Lower leg skin (tissue), 4 donors: ENCODE measurements at regions not wholly inside any gene's neighbourhood (a gene's known extent, or its start where the extent isn't known, plus 50 kb on each side); places are given as distances from the start of the nearest gene placed in this dataset.

Experiments
- DNase-seq, 2 donors: peaks; one replicate each; pipeline ENCODE4 v3.0.0-alpha.2; 2019; ENCODE audit warnings: low spot score in 2 of 2
- H3K4me3 ChIP-seq: fragments of 200-600 bp; sonication (generic); 2 replicates; pipeline ENCODE4 v1.5.1; 2017; ENCODE audit warnings: mild to moderate bottlenecking, low read depth; ENCODE audit not compliant: poor library complexity, severe bottlenecking
- POLR2A ChIP-seq, 2 donors: fragments of 450-650 bp; IDR thresholded peaks; one replicate each; pipeline ENCODE4 v1.6.1; 2016 to 2017; ENCODE audit warnings: antibody characterized with exemption in 2 of 2, mild to moderate bottlenecking in 1 of 2, moderate library complexity in 1 of 2
- WGBS, 2 donors: methylation state at CpG; one replicate each; pipeline ENCODE4 v1.1.5; 2018; 5-methylcytosine and 5-hydroxymethylcytosine counted together
- intact Hi-C: fragments of 100-400 bp; cut with DNase I; formaldehyde crosslinking; loops from one replicate; pipeline ENCODE4 v1.15.0; 2023; ENCODE audit warnings: low total_unique reads
- TF ChIP-seq, protein P1 (sequence below), 3 donors: fragments of 450-650 bp; IDR thresholded peaks; one replicate each; pipeline ENCODE4 v1.5.1; 2016; ENCODE audit warnings: antibody characterized with exemption in 3 of 3, mild to moderate bottlenecking in 3 of 3, moderate library complexity in 2 of 3

DNA sequence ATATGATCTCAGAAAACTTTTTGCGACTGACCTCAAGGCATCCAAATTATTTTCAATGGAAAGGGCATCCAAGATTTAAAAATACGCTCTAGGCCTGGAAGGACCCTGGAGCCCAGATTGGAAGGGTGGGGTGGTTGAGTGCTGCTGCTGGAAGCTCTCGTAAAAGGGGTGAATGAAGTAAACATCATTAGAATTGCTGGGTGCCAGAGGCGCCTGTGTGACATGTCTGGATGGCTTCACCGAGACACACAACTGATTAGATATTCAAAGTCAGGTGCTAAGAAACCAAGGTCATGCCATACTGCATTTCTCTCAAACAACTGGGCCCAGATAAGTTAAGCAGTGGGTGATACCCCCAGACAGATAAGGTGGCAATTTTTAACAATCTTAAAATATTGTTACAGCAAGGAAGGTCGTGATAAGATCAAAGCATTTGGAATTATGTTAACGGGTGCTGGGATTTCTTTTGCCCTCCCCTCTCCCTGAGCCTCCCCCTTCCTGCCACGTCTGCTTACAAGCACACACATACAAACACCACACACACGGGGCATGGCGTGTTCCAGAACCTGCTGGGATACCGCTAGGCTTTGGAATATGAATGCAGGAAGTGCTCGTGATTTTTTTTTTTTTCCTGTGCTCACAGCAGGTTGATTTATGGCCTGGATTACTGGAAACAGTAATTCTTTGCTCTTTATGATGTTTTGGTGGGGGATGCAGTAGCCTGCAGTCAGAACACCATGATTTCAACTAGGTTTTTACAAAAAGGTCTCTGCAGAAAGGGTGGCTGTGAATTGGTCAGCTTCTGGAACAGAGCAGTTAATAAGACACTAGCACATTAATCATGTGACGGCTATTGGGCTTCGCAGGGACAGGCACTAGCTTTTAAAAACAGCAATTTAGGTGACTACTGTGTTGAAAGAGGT is 551.2 kb downstream of the QKI start:
- TF ChIP-seq, protein P1, sequence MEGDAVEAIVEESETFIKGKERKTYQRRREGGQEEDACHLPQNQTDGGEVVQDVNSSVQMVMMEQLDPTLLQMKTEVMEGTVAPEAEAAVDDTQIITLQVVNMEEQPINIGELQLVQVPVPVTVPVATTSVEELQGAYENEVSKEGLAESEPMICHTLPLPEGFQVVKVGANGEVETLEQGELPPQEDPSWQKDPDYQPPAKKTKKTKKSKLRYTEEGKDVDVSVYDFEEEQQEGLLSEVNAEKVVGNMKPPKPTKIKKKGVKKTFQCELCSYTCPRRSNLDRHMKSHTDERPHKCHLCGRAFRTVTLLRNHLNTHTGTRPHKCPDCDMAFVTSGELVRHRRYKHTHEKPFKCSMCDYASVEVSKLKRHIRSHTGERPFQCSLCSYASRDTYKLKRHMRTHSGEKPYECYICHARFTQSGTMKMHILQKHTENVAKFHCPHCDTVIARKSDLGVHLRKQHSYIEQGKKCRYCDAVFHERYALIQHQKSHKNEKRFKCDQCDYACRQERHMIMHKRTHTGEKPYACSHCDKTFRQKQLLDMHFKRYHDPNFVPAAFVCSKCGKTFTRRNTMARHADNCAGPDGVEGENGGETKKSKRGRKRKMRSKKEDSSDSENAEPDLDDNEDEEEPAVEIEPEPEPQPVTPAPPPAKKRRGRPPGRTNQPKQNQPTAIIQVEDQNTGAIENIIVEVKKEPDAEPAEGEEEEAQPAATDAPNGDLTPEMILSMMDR (IDR thresholded peaks at IDR 0.05), result no peak
- no peak for TF ChIP-seq POLR2A (IDR thresholded peaks at IDR 0.05)
- 55 to 58% methylated on average over 14 of the region's 14 CpGs for WGBS, 2 donors
- intact Hi-C loops, result no loop called here
- DNase-seq, result no peak
- H3K4me3 ChIP-seq, result no peak overlapping the region

DNA sequence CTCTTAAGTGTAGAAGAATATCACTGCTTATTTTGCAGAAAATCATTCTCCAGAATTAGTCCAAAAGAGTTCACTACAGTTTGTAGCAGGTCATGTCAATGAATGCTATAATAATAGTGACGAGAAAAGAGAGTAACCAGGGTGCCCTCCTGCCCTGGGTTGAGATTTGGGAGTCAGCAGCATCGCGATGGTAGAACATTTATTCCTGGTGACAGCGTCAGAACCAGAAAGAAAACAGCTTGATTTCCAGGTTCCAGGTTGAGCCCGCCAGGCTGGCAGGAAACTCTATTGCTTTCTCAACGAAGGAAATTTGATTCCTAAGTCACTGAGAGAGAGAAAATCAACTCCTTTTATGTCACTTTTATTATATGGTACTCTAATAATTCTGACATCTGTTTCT is 550.3 kb downstream of the QKI start:
- 73 to 79% methylated on average over 6 of the region's 6 CpGs for WGBS, 2 donors
- H3K4me3 ChIP-seq, result no peak overlapping the region
- intact Hi-C loops, result no loop called here
- DNase-seq, result no peak
- TF ChIP-seq, protein P1 (IDR thresholded peaks at IDR 0.05), result no peak
- TF ChIP-seq POLR2A (IDR thresholded peaks at IDR 0.05), result no peak

DNA sequence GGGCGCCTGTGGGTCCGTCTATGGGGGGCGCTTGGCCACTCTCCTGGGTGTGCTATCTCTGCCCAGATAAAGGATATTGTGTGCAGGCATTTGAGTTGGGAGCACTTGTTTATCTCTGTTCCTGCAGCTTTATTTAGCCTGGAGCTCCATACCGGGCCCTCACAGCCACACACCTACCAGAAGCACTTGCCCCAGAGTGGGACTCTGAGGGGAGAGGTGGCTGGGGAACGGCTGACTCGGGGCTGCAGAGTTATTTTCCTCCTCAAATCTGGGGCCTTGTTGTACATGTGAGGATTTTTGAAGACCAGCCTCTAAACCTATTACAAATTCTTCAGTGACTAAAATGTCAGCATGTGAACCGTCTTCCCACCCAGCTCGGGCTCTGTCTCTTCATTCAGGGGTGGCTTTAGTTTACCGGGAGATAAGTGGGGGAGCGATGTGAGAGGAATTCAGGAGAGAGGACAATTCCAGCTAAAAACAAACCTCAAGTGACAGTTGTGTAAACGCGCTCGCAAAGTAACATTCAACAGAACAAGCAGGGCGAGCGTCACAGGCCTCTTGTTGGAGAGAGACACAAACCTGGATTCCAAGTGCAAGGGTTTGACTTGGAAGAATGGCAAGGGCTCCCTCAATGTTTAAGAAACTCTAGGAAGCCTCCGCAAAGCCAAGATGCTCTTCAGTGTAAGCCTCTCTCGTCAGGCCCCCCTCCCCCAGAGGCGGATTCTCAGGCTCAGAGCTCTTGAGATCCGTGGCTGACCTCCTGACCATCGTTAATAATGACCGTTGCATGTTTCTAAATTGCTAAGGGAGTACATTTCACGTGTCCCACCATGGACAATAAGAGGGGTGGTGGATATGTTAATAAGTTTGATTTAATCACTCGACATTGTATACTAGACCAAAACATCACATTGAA is 548.9 kb downstream of the QKI start:
- no peak for TF ChIP-seq POLR2A (IDR thresholded peaks at IDR 0.05)
- TF ChIP-seq, protein P1 (IDR thresholded peaks at IDR 0.05), result no peak
- intact Hi-C loops, result no loop called here
- WGBS, 2 donors, result 88 to 93% methylated on average over 23 of the region's 23 CpGs
- no peak overlapping the region for H3K4me3 ChIP-seq
- DNase-seq, result no peak

- WGBS, 2 donors, result 93 to 95% methylated on average over 13 of the region's 13 CpGs
- intact Hi-C loops, result no loop called here
- no peak for DNase-seq
- no peak for TF ChIP-seq POLR2A (IDR thresholded peaks at IDR 0.05)
- TF ChIP-seq, protein P1 (IDR thresholded peaks at IDR 0.05), result no peak
- H3K4me3 ChIP-seq, result no peak overlapping the region
Measured at GRCh38 chr6:163962627-163963117, 548.2 kb downstream of the QKI start.

- DNase-seq, result no peak
- 53% methylated on average over 10 of the region's 10 CpGs for WGBS, 2 donors
- intact Hi-C loops, result no loop called here
Measured at GRCh38 chr6:163960128-163960527, 545.6 kb downstream of the QKI start.

More at GRCh38 chr6:163960128-163960527, 545.6 kb downstream of the QKI start:
- TF ChIP-seq, protein P1 (IDR thresholded peaks at IDR 0.05), result no peak
- TF ChIP-seq POLR2A (IDR thresholded peaks at IDR 0.05), result no peak
- no peak overlapping the region for H3K4me3 ChIP-seq
